ENCODE measurements at regions not wholly inside any gene's neighbourhood (a gene's known extent, or its start where the extent isn't known, plus 50 kb on each side); places are given as distances from the start of the nearest gene placed in this dataset.

- H3K36me3 ChIP-seq (ENCODE audit: insufficient read depth, low read length), result peaks cover 68% of the 10 kb centered on the region
- no peaks in the 10 kb centered on the region for H3K4me1 ChIP-seq (ENCODE audit: insufficient read depth, low read length)
- H3K4me3 ChIP-seq (ENCODE audit: low read length), result no peak overlapping the region
Observed at GRCh38 chr12:124381456-124382296, 86.8 kb downstream of the RFLNA start.

GRCh38 chr12:124380796-124381455 lies 86.0 kb downstream of the RFLNA start:
- Histone ChIP-seq H3K4me1 (ENCODE audit: insufficient read depth, low read length) (no peaks in the 10 kb centered on the region), H3K4me3 (ENCODE audit: low read length) (no peak overlapping the region), H3K9me3 (ENCODE audit: insufficient read depth, low read depth, low read length) (no peaks in the 10 kb centered on the region), H3K36me3 (ENCODE audit: insufficient read depth, low read length) (peaks cover 70% of the 10 kb centered on the region), H3K27me3 (ENCODE audit: insufficient read depth, low read length) (no peaks in the 10 kb centered on the region), H3K27ac (ENCODE audit: low read depth, low read length) (no peak overlapping the region), H3K9ac (ENCODE audit: low read depth, low read length) (no peak overlapping the region)
- WGBS, result 84% methylated on average over 8 of the region's 8 CpGs

More at GRCh38 chr12:124381456-124382296, 86.8 kb downstream of the RFLNA start:
- H3K9me3 ChIP-seq (ENCODE audit: insufficient read depth, low read depth, low read length), result no peaks in the 10 kb centered on the region
- no peak overlapping the region for H3K27ac ChIP-seq (ENCODE audit: low read depth, low read length)
- WGBS, result 90% methylated on average over 25 of the region's 25 CpGs
- no peak overlapping the region for H3K9ac ChIP-seq (ENCODE audit: low read depth, low read length)
- H3K27me3 ChIP-seq (ENCODE audit: insufficient read depth, low read length), result no peaks in the 10 kb centered on the region

GRCh38 chr12:124379938-124380754 lies 85.3 kb downstream of the RFLNA start:
- peaks cover 70% of the 10 kb centered on the region for H3K36me3 ChIP-seq (ENCODE audit: insufficient read depth, low read length)
- no peak overlapping the region for H3K27ac ChIP-seq (ENCODE audit: low read depth, low read length)
- no peaks in the 10 kb centered on the region for H3K9me3 ChIP-seq (ENCODE audit: insufficient read depth, low read depth, low read length)
- no peak overlapping the region for H3K4me3 ChIP-seq (ENCODE audit: low read length)
- WGBS, result 93% methylated on average over 31 of the region's 31 CpGs
- no peak overlapping the region for H3K9ac ChIP-seq (ENCODE audit: low read depth, low read length)
- H3K27me3 ChIP-seq (ENCODE audit: insufficient read depth, low read length), result no peaks in the 10 kb centered on the region
- no peaks in the 10 kb centered on the region for H3K4me1 ChIP-seq (ENCODE audit: insufficient read depth, low read length)

- 95% methylated on average over 17 of the region's 17 CpGs for WGBS
- H3K36me3 ChIP-seq (ENCODE audit: insufficient read depth, low read length), result peaks cover 70% of the 10 kb centered on the region
- no peaks in the 10 kb centered on the region for H3K27me3 ChIP-seq (ENCODE audit: insufficient read depth, low read length)
- no peaks in the 10 kb centered on the region for H3K9me3 ChIP-seq (ENCODE audit: insufficient read depth, low read depth, low read length)
- no peak overlapping the region for H3K4me3 ChIP-seq (ENCODE audit: low read length)
- no peak overlapping the region for H3K9ac ChIP-seq (ENCODE audit: low read depth, low read length)
- no peak overlapping the region for H3K27ac ChIP-seq (ENCODE audit: low read depth, low read length)
- no peaks in the 10 kb centered on the region for H3K4me1 ChIP-seq (ENCODE audit: insufficient read depth, low read length)
Observed at GRCh38 chr12:124379379-124379937, 84.6 kb downstream of the RFLNA start.

GRCh38 chr12:124378926-124379325 lies 84.0 kb downstream of the RFLNA start:
- no peaks in the 10 kb centered on the region for H3K27me3 ChIP-seq (ENCODE audit: insufficient read depth, low read length)
- no peak overlapping the region for H3K27ac ChIP-seq (ENCODE audit: low read depth, low read length)
- H3K4me1 ChIP-seq (ENCODE audit: insufficient read depth, low read length), result no peaks in the 10 kb centered on the region
- H3K36me3 ChIP-seq (ENCODE audit: insufficient read depth, low read length), result peaks cover 72% of the 10 kb centered on the region
- no peak overlapping the region for H3K9ac ChIP-seq (ENCODE audit: low read depth, low read length)
- 94% methylated on average over 13 of the region's 13 CpGs for WGBS
- no peak overlapping the region for H3K4me3 ChIP-seq (ENCODE audit: low read length)
- H3K9me3 ChIP-seq (ENCODE audit: insufficient read depth, low read depth, low read length), result no peaks in the 10 kb centered on the region

- Histone ChIP-seq H3K9ac (ENCODE audit: low read depth, low read length) (no peak overlapping the region), H3K27ac (ENCODE audit: low read depth, low read length) (no peak overlapping the region), H3K27me3 (ENCODE audit: insufficient read depth, low read length) (no peaks in the 10 kb centered on the region), H3K9me3 (ENCODE audit: insufficient read depth, low read depth, low read length) (no peaks in the 10 kb centered on the region), H3K4me3 (ENCODE audit: low read length) (no peak overlapping the region), H3K4me1 (ENCODE audit: insufficient read depth, low read length) (no peaks in the 10 kb centered on the region), H3K36me3 (ENCODE audit: insufficient read depth, low read length) (peaks cover 69% of the 10 kb centered on the region)
- WGBS, result 95% methylated on average over 26 of the region's 26 CpGs
Observed at GRCh38 chr12:124377981-124378509, 83.2 kb downstream of the RFLNA start.

- H3K36me3 ChIP-seq (ENCODE audit: insufficient read depth, low read length), result peaks cover 65% of the 10 kb centered on the region
- H3K27me3 ChIP-seq (ENCODE audit: insufficient read depth, low read length), result no peaks in the 10 kb centered on the region
- no peak overlapping the region for H3K9ac ChIP-seq (ENCODE audit: low read depth, low read length)
- H3K4me3 ChIP-seq (ENCODE audit: low read length), result no peak overlapping the region
- no peak overlapping the region for H3K27ac ChIP-seq (ENCODE audit: low read depth, low read length)
- WGBS, result 92% methylated on average over 9 of the region's 9 CpGs
- H3K9me3 ChIP-seq (ENCODE audit: insufficient read depth, low read depth, low read length), result no peaks in the 10 kb centered on the region
- H3K4me1 ChIP-seq (ENCODE audit: insufficient read depth, low read length), result no peaks in the 10 kb centered on the region
Observed at GRCh38 chr12:124376435-124376834, 81.5 kb downstream of the RFLNA start.

GRCh38 chr12:124375789-124376175 lies 80.9 kb downstream of the RFLNA start:
- no peaks in the 10 kb centered on the region for H3K4me1 ChIP-seq (ENCODE audit: insufficient read depth, low read length)
- no peak overlapping the region for H3K27ac ChIP-seq (ENCODE audit: low read depth, low read length)
- no peaks in the 10 kb centered on the region for H3K27me3 ChIP-seq (ENCODE audit: insufficient read depth, low read length)
- H3K9me3 ChIP-seq (ENCODE audit: insufficient read depth, low read depth, low read length), result no peaks in the 10 kb centered on the region
- H3K36me3 ChIP-seq (ENCODE audit: insufficient read depth, low read length), result peaks cover 71% of the 10 kb centered on the region
- 95% methylated on average over 14 of the region's 14 CpGs for WGBS
- no peak overlapping the region for H3K4me3 ChIP-seq (ENCODE audit: low read length)
- H3K9ac ChIP-seq (ENCODE audit: low read depth, low read length), result no peak overlapping the region

GRCh38 chr12:124375141-124375788 lies 80.4 kb downstream of the RFLNA start:
- Histone ChIP-seq H3K9me3 (ENCODE audit: insufficient read depth, low read depth, low read length) (no peaks in the 10 kb centered on the region), H3K9ac (ENCODE audit: low read depth, low read length) (no peak overlapping the region), H3K4me3 (ENCODE audit: low read length) (no peak overlapping the region), H3K4me1 (ENCODE audit: insufficient read depth, low read length) (no peaks in the 10 kb centered on the region), H3K27ac (ENCODE audit: low read depth, low read length) (no peak overlapping the region), H3K27me3 (ENCODE audit: insufficient read depth, low read length) (no peaks in the 10 kb centered on the region), H3K36me3 (ENCODE audit: insufficient read depth, low read length) (peaks cover 76% of the 10 kb centered on the region)
- 95% methylated on average over 11 of the region's 11 CpGs for WGBS

GRCh38 chr12:124374567-124374966 lies 79.7 kb downstream of the RFLNA start:
- no peaks in the 10 kb centered on the region for H3K9me3 ChIP-seq (ENCODE audit: insufficient read depth, low read depth, low read length)
- no peaks in the 10 kb centered on the region for H3K4me1 ChIP-seq (ENCODE audit: insufficient read depth, low read length)
- H3K9ac ChIP-seq (ENCODE audit: low read depth, low read length), result no peak overlapping the region
- H3K27ac ChIP-seq (ENCODE audit: low read depth, low read length), result no peak overlapping the region
- H3K27me3 ChIP-seq (ENCODE audit: insufficient read depth, low read length), result no peaks in the 10 kb centered on the region
- peaks cover 76% of the 10 kb centered on the region for H3K36me3 ChIP-seq (ENCODE audit: insufficient read depth, low read length)
- H3K4me3 ChIP-seq (ENCODE audit: low read length), result no peak overlapping the region
- WGBS, result 78% methylated on average over 5 of the region's 5 CpGs

Measured in HUES64 (cell line).